Activated CD4-positive, alpha-beta T cell treated with anti-CD3 and anti-CD28 coated beads, Interleukin-2, amount 50 U/mL, for 16 hours (primary cell): ENCODE measurements at regions not wholly inside any gene's neighbourhood (a gene's known extent, or its start where the extent isn't known, plus 50 kb on each side); places are given as distances from the start of the nearest gene placed in this dataset.
"Not testable (repeated sequence)": the region's sequence is repeated elsewhere in the genome, so short reads cannot be mapped to it uniquely, and the experiment has no call there.

Experiments
- DNase-seq: peaks from one replicate; pipeline ENCODE4 v3.0.0-alpha.2; 2020

- DNase-seq = no peak
These were observed 190.4 kb downstream of the PAH start for GRCh38 chr12:102726686-102727085.

GRCh38 chr12:102722147-102722546 is 194.9 kb downstream of the PAH start:
- DNase-seq = no peak

GRCh38 chr12:102708108-102708507 is 208.9 kb downstream of the PAH start:
- no peak for DNase-seq

- peak; percentile 41 for DNase-seq
These were observed 214.5 kb downstream of the PAH start for GRCh38 chr12:102702447-102703114.

- DNase-seq = no peak
These were observed 215.7 kb upstream of the IGF1 start for GRCh38 chr12:102696045-102696444.

- no peak for DNase-seq
These were observed 214.5 kb upstream of the IGF1 start for GRCh38 chr12:102694903-102695302.

GRCh38 chr12:102691773-102692555 is 211.6 kb upstream of the IGF1 start:
- no peak for DNase-seq

- DNase-seq = no peak
These were observed 209.9 kb upstream of the IGF1 start for GRCh38 chr12:102690253-102690652.

GRCh38 chr12:102689701-102690100 is 209.3 kb upstream of the IGF1 start:
- DNase-seq = no peak

- DNase-seq = no peak
These were observed 207.2 kb upstream of the IGF1 start for GRCh38 chr12:102687523-102687922.

- no peak for DNase-seq
These were observed 205.5 kb upstream of the IGF1 start for GRCh38 chr12:102685841-102686240.

- DNase-seq = no peak
These were observed 204.8 kb upstream of the IGF1 start for GRCh38 chr12:102685172-102685571.

GRCh38 chr12:102682366-102683289 is 202.3 kb upstream of the IGF1 start:
- no peak for DNase-seq

GRCh38 chr12:102681747-102682146 is 201.4 kb upstream of the IGF1 start:
- no peak for DNase-seq

- no peak for DNase-seq
These were observed 200.9 kb upstream of the IGF1 start for GRCh38 chr12:102681309-102681708.

GRCh38 chr12:102680304-102680703 is 199.9 kb upstream of the IGF1 start:
- no peak for DNase-seq

- DNase-seq = no peak
These were observed 196.4 kb upstream of the IGF1 start for GRCh38 chr12:102676812-102677211.

GRCh38 chr12:102675672-102676071 is 195.3 kb upstream of the IGF1 start:
- no peak for DNase-seq

- no peak for DNase-seq
These were observed 193.2 kb upstream of the IGF1 start for GRCh38 chr12:102673606-102674005.

GRCh38 chr12:102672212-102672611 is 191.8 kb upstream of the IGF1 start:
- not testable (repeated sequence) for DNase-seq

GRCh38 chr12:102669056-102669455 is 188.7 kb upstream of the IGF1 start:
- DNase-seq = no peak

GRCh38 chr12:102666176-102666575 is 185.8 kb upstream of the IGF1 start:
- not testable (repeated sequence) for DNase-seq

- no peak for DNase-seq
These were observed 179.0 kb upstream of the IGF1 start for GRCh38 chr12:102659200-102659911.
